MCF 10A (cell line): ENCODE measurements at regions not wholly inside any gene's neighbourhood (a gene's known extent, or its start where the extent isn't known, plus 50 kb on each side); places are given as distances from the start of the nearest gene placed in this dataset.
"Not testable (repeated sequence)": the region's sequence is repeated elsewhere in the genome, so short reads cannot be mapped to it uniquely, and the experiment has no call there.

Experiments
- BruUV-seq: library from RNA; stranded (reverse); fragments of 400-500 nt; replicated peaks from 2 replicates; lab custom pipeline; 2021; lab: Mats Ljungman, UMichigan
- CTCF ChIA-PET: fragments of 300-600 bp; sonication (Branson Sonifier 250); formaldehyde crosslinking; extraction: SDS; loops from one replicate; lab custom pipeline; 2021; ENCODE audit warnings: antibody characterized with exemption, inconsistent platforms; lab: Yijun Ruan, JAX
- POLR2A ChIA-PET: fragments of 300-600, 350-650 bp; sonication (Branson Sonifier 250); formaldehyde crosslinking; extraction: SDS; loops from one replicate; lab custom pipeline; 2020; ENCODE audit warnings: antibody characterized with exemption, inconsistent platforms; lab: Yijun Ruan, JAX
- DNase-seq: peaks from one replicate; pipeline ENCODE4 v3.0.0-alpha.2; 2018; ENCODE audit not compliant: unreplicated experiment
- H3K27ac Mint-ChIP-seq: one replicate; pipeline ENCODE4 v1.8.0; 2022; ENCODE audit warnings: mild to moderate bottlenecking, low read depth, mixed read lengths; ENCODE audit not compliant: unreplicated experiment
- H3K27me3 Mint-ChIP-seq: one replicate; pipeline ENCODE4 v1.8.0; 2022; ENCODE audit warnings: mixed read lengths; ENCODE audit not compliant: insufficient read depth, unreplicated experiment
- H3K36me3 Mint-ChIP-seq: one replicate; pipeline ENCODE4 v1.8.0; 2022; ENCODE audit warnings: mild to moderate bottlenecking, moderate library complexity, mixed read lengths; ENCODE audit not compliant: insufficient read depth, unreplicated experiment
- H3K4me1 Mint-ChIP-seq: one replicate; pipeline ENCODE4 v1.8.0; 2022; ENCODE audit warnings: mixed read lengths; ENCODE audit not compliant: insufficient read depth, unreplicated experiment
- H3K4me3 Mint-ChIP-seq: one replicate; pipeline ENCODE4 v1.8.0; 2022; ENCODE audit warnings: mild to moderate bottlenecking, moderate library complexity, mixed read lengths; ENCODE audit not compliant: unreplicated experiment
- H3K9me3 Mint-ChIP-seq: one replicate; pipeline ENCODE4 v1.8.0; 2022; ENCODE audit warnings: mixed read lengths; ENCODE audit not compliant: unreplicated experiment
- CTCF ChIP-seq: fragments of 200-600 bp; IDR thresholded peaks from one replicate; pipeline ENCODE4 v1.8.0; 2022; ENCODE audit warnings: antibody characterized with exemption, mild to moderate bottlenecking; ENCODE audit not compliant: unreplicated experiment
- intact Hi-C: fragments of 100-400 bp; cut with micrococcal nuclease; formaldehyde crosslinking; loops from 2 replicates; pipeline ENCODE4 v1.14.1; 2022

GRCh38 chr3:80914854-80915253 is 846.6 kb downstream of the GBE1 start:
- ChIA-PET CTCF (no interaction called here), POLR2A (no interaction called here)
- no peaks in the 10 kb centered on the region for H3K27me3 Mint-ChIP-seq
- TF ChIP-seq CTCF = no peak
- H3K9me3 Mint-ChIP-seq = no peaks in the 10 kb centered on the region
- no peak overlapping the region for H3K27ac Mint-ChIP-seq
- intact Hi-C loops = no loop called here
- DNase-seq = no peak
- BruUV-seq = no TSS peak
- no peaks in the 10 kb centered on the region for H3K36me3 Mint-ChIP-seq
- no peak overlapping the region for H3K4me3 Mint-ChIP-seq
- no peaks in the 10 kb centered on the region for H3K4me1 Mint-ChIP-seq

- ChIA-PET CTCF (no interaction called here), POLR2A (no interaction called here)
- TF ChIP-seq CTCF = no peak
- no peaks in the 10 kb centered on the region for H3K27me3 Mint-ChIP-seq
- H3K4me1 Mint-ChIP-seq = no peaks in the 10 kb centered on the region
- no peak for DNase-seq
- H3K4me3 Mint-ChIP-seq = no peak overlapping the region
- no peaks in the 10 kb centered on the region for H3K36me3 Mint-ChIP-seq
- peaks cover 8% of the 10 kb centered on the region for H3K9me3 Mint-ChIP-seq
- no TSS peak for BruUV-seq
- H3K27ac Mint-ChIP-seq = no peak overlapping the region
- intact Hi-C loops = no loop called here
Observed at GRCh38 chr3:80898211-80898610, 863.2 kb downstream of the GBE1 start.

- POLR2A ChIA-PET, intact Hi-C loops, H3K36me3 Mint-ChIP-seq, H3K9me3 Mint-ChIP-seq, H3K4me1 Mint-ChIP-seq, BruUV-seq, DNase-seq, H3K27me3 Mint-ChIP-seq, H3K4me3 Mint-ChIP-seq, CTCF ChIA-PET, H3K27ac Mint-ChIP-seq: not testable (repeated sequence)
Observed at GRCh38 chr3:80897005-80897404, 864.4 kb downstream of the GBE1 start.

- H3K27ac Mint-ChIP-seq = no peak overlapping the region
- no peaks in the 10 kb centered on the region for H3K27me3 Mint-ChIP-seq
- TF ChIP-seq CTCF = no peak
- no TSS peak for BruUV-seq
- H3K4me1 Mint-ChIP-seq = no peaks in the 10 kb centered on the region
- no peak for DNase-seq
- H3K36me3 Mint-ChIP-seq = peaks cover 6% of the 10 kb centered on the region
- H3K9me3 Mint-ChIP-seq = peaks cover 3% of the 10 kb centered on the region
- intact Hi-C loops = no loop called here
- ChIA-PET CTCF (interaction anchor here (0.6 kb wide), 1 partner anchor 16 kb away, joined by 3 read pairs; no protein-coding TSS in a partner anchor), POLR2A (no interaction called here)
- H3K4me3 Mint-ChIP-seq = no peak overlapping the region
Observed at GRCh38 chr3:80890571-80890970, 870.9 kb downstream of the GBE1 start.

- no peaks in the 10 kb centered on the region for H3K27me3 Mint-ChIP-seq
- H3K9me3 Mint-ChIP-seq = peaks cover 7% of the 10 kb centered on the region
- ChIA-PET CTCF (interaction anchor here (0.7 kb wide), 1 partner anchor 1717 kb away, joined by 3 read pairs; no protein-coding TSS in a partner anchor), POLR2A (no interaction called here)
- no peak for TF ChIP-seq CTCF
- no peak overlapping the region for H3K4me3 Mint-ChIP-seq
- H3K27ac Mint-ChIP-seq = no peak overlapping the region
- intact Hi-C loops = no loop called here
- H3K36me3 Mint-ChIP-seq = peaks cover 6% of the 10 kb centered on the region
- no peaks in the 10 kb centered on the region for H3K4me1 Mint-ChIP-seq
- BruUV-seq = no TSS peak
- no peak for DNase-seq
Observed at GRCh38 chr3:80889535-80889934, 871.9 kb downstream of the GBE1 start.
